ENCODE measurements at regions not wholly inside any gene's neighbourhood (a gene's known extent, or its start where the extent isn't known, plus 50 kb on each side); places are given as distances from the start of the nearest gene placed in this dataset.

DNA sequence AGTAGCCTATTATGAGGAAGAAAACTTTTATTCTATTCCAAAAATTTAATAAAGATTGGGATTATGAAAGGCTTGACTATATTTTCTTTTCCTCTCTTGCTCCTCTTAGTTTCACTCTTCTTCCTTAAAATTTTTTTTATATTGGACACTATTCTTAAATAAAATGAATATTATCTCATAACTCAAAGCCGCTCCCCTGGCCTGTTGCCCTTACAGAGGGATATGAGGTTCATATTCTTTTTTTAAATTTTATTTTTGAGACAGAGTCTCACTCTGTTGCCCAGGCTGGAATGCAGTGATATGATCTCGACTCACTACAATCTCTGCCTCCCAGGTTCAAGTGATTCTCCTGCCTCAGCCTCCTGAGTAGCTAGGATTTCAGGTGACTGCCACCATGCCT is 106.8 kb upstream of the MPDZ start:
- Histone ChIP-seq H3K9me3 (ENCODE audit: control insufficient read depth in 2 of 2, insufficient read depth in 1 of 2, low read length in 1 of 2) (peaks cover 0 to 3% of the 10 kb centered on the region in 2 donors), H3K27me3 (ENCODE audit: control insufficient read depth in 2 of 2, insufficient read depth in 1 of 2, low read length in 1 of 2) (no peaks in the 10 kb centered on the region), H3K27ac (ENCODE audit: low read depth in 1 of 2, low read length in 1 of 2) (no peak overlapping the region), H3K36me3 (ENCODE audit: control insufficient read depth in 2 of 2, insufficient read depth in 2 of 2, low read length in 1 of 2) (no peaks in the 10 kb centered on the region), H3K4me3 (ENCODE audit: low read length in 2 of 2) (no peak overlapping the region), H3K4me1 (ENCODE audit: control insufficient read depth in 2 of 2, insufficient read depth in 2 of 2, low read length in 2 of 2) (no peaks in the 10 kb centered on the region)
- WGBS: 91% methylated on average over 2 of the region's 2 CpGs
- DNase-seq (ENCODE audit: low read depth in 6 of 9, low spot score in 9 of 9): no peak

DNA sequence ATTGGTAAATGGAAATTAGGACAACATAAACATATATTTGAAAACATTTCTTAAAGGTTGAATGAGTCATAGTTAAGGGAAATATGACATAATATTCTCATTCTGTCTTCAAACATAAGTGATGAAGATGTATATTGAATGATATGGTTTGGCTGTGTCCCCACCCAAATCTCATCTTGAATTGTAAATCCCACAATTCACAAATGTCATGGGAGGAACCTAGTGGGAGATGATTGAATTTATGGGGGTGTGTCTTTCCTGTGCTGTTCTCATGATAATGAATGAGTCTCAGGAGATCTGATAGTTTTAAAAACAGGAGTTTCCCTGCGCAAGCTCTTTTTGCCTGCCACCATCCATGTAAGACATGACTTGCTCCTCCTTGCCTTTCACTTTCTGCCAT is 104.4 kb upstream of the MPDZ start:
- Histone ChIP-seq H3K4me1 (ENCODE audit: control insufficient read depth in 2 of 2, insufficient read depth in 2 of 2, low read length in 2 of 2) (no peaks in the 10 kb centered on the region), H3K9me3 (ENCODE audit: control insufficient read depth in 2 of 2, insufficient read depth in 1 of 2, low read length in 1 of 2) (peaks cover 0 to 3% of the 10 kb centered on the region in 2 donors), H3K27me3 (ENCODE audit: control insufficient read depth in 2 of 2, insufficient read depth in 1 of 2, low read length in 1 of 2) (no peaks in the 10 kb centered on the region), H3K36me3 (ENCODE audit: control insufficient read depth in 2 of 2, insufficient read depth in 2 of 2, low read length in 1 of 2) (no peaks in the 10 kb centered on the region), H3K4me3 (ENCODE audit: low read length in 2 of 2) (no peak overlapping the region), H3K27ac (ENCODE audit: low read depth in 1 of 2, low read length in 1 of 2) (no peak overlapping the region)
- DNase-seq (ENCODE audit: low read depth in 6 of 9, low spot score in 9 of 9): no peak
- 98% methylated on average over 1 of the region's 1 CpG for WGBS

DNA sequence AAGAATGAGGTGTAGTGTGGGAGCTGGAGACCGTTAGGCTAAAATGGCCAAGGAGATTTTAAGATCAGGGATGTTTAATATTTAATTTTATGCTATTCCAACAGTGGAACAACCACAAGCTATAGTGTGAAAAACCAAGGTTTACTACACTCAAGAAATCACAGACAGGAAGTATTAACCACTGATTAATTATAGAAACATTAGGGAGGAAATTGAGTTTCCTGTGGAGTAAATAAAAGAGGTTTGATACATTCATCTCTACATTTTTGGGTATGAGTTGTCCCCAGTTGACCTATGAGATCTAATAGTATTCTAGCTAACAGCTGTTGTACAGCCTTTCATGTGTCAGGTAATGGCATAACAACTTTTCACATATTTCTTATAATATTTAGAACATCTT is 103.7 kb upstream of the MPDZ start:
- H3K36me3 ChIP-seq (ENCODE audit: control insufficient read depth in 2 of 2, insufficient read depth in 2 of 2, low read length in 1 of 2): no peaks in the 10 kb centered on the region
- 87% methylated on average over 1 of the region's 1 CpG for WGBS
- no peak for DNase-seq (ENCODE audit: low read depth in 6 of 9, low spot score in 9 of 9)
- peaks cover 0 to 3% of the 10 kb centered on the region in 2 donors for H3K9me3 ChIP-seq (ENCODE audit: control insufficient read depth in 2 of 2, insufficient read depth in 1 of 2, low read length in 1 of 2)
- H3K27me3 ChIP-seq (ENCODE audit: control insufficient read depth in 2 of 2, insufficient read depth in 1 of 2, low read length in 1 of 2): no peaks in the 10 kb centered on the region
- H3K4me3 ChIP-seq (ENCODE audit: low read length in 2 of 2): no peak overlapping the region
- H3K27ac ChIP-seq (ENCODE audit: low read depth in 1 of 2, low read length in 1 of 2): no peak overlapping the region
- H3K4me1 ChIP-seq (ENCODE audit: control insufficient read depth in 2 of 2, insufficient read depth in 2 of 2, low read length in 2 of 2): no peaks in the 10 kb centered on the region

DNA sequence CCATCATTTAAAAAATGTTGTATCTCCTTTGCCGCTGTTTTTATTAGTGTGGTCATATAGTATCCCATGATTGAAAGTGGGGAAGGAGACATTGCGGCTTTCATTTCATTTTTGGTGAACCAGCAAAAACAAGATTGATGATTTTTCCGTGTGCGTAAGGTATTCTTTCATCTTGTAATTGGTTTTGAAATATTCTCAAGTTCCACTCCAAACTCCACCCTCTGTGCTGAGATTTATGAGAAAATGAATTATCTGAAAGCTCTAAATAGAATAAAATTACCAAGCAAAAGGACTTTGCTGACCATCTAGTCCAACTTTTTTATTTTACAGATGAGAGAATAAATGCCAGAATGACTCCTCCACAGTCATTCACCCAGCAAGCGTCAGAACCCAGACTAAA is 103.1 kb upstream of the MPDZ start:
- DNase-seq (ENCODE audit: low read depth in 6 of 9, low spot score in 9 of 9): no peak
- no peaks in the 10 kb centered on the region for H3K27me3 ChIP-seq (ENCODE audit: control insufficient read depth in 2 of 2, insufficient read depth in 1 of 2, low read length in 1 of 2)
- H3K4me3 ChIP-seq (ENCODE audit: low read length in 2 of 2): no peak overlapping the region
- WGBS: 93% methylated on average over 5 of the region's 5 CpGs
- no peaks in the 10 kb centered on the region for H3K36me3 ChIP-seq (ENCODE audit: control insufficient read depth in 2 of 2, insufficient read depth in 2 of 2, low read length in 1 of 2)
- no peaks in the 10 kb centered on the region for H3K4me1 ChIP-seq (ENCODE audit: control insufficient read depth in 2 of 2, insufficient read depth in 2 of 2, low read length in 2 of 2)
- peaks cover 0 to 3% of the 10 kb centered on the region in 2 donors for H3K9me3 ChIP-seq (ENCODE audit: control insufficient read depth in 2 of 2, insufficient read depth in 1 of 2, low read length in 1 of 2)
- no peak overlapping the region for H3K27ac ChIP-seq (ENCODE audit: low read depth in 1 of 2, low read length in 1 of 2)

DNA sequence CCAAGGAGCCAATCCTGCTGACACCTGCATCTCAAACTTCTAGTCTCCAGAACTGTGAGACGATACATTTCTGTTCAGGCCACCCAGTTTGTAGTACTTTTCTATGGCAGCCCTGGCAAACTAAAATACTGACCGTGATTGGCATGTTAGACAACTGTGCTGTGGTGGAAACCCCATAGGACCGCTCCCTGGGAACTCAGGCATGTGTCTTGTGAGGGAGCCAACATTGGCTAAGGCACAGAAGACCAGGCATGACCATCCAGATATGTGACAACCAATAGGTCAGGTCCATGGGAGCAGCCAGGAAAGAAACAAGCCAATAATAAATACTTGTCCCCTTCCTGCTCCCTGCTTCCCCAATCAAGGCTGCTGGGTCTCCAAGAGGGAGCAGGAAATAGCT is 101.4 kb upstream of the MPDZ start:
- H3K36me3 ChIP-seq (ENCODE audit: control insufficient read depth in 2 of 2, insufficient read depth in 2 of 2, low read length in 1 of 2): no peaks in the 10 kb centered on the region
- no peaks in the 10 kb centered on the region for H3K4me1 ChIP-seq (ENCODE audit: control insufficient read depth in 2 of 2, insufficient read depth in 2 of 2, low read length in 2 of 2)
- peaks cover 0 to 3% of the 10 kb centered on the region in 2 donors for H3K9me3 ChIP-seq (ENCODE audit: control insufficient read depth in 2 of 2, insufficient read depth in 1 of 2, low read length in 1 of 2)
- 87% methylated on average over 3 of the region's 3 CpGs for WGBS
- H3K4me3 ChIP-seq (ENCODE audit: low read length in 2 of 2): no peak overlapping the region
- no peak for DNase-seq (ENCODE audit: low read depth in 6 of 9, low spot score in 9 of 9)
- H3K27me3 ChIP-seq (ENCODE audit: control insufficient read depth in 2 of 2, insufficient read depth in 1 of 2, low read length in 1 of 2): no peaks in the 10 kb centered on the region
- no peak overlapping the region for H3K27ac ChIP-seq (ENCODE audit: low read depth in 1 of 2, low read length in 1 of 2)

DNA sequence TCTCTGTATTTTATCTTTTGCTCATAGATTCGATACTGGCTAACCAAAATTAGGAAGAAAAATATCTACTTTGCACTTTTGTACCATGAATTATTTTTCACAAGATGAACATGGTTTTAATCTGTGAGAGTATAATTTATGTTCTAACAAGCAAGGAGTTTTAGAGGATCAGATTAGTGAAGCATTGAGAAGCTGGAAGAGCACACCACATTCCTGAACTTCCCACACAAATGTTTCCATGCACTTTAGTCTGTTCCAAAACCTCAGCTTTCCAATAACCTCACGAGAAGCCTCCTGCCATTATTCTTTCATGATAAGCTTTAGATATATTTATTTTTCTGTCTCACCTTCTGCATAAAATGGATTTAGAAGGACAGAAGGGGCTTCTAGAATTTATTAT is 98.7 kb upstream of the MPDZ start:
- Histone ChIP-seq H3K27me3 (ENCODE audit: control insufficient read depth in 2 of 2, insufficient read depth in 1 of 2, low read length in 1 of 2) (no peaks in the 10 kb centered on the region), H3K36me3 (ENCODE audit: control insufficient read depth in 2 of 2, insufficient read depth in 2 of 2, low read length in 1 of 2) (no peaks in the 10 kb centered on the region), H3K4me1 (ENCODE audit: control insufficient read depth in 2 of 2, insufficient read depth in 2 of 2, low read length in 2 of 2) (no peaks in the 10 kb centered on the region), H3K4me3 (ENCODE audit: low read length in 2 of 2) (no peak overlapping the region), H3K27ac (ENCODE audit: low read depth in 1 of 2, low read length in 1 of 2) (no peak overlapping the region), H3K9me3 (ENCODE audit: control insufficient read depth in 2 of 2, insufficient read depth in 1 of 2, low read length in 1 of 2) (no peaks in the 10 kb centered on the region)
- 90% methylated on average over 2 of the region's 2 CpGs for WGBS
- no peak for DNase-seq (ENCODE audit: low read depth in 6 of 9, low spot score in 9 of 9)

DNA sequence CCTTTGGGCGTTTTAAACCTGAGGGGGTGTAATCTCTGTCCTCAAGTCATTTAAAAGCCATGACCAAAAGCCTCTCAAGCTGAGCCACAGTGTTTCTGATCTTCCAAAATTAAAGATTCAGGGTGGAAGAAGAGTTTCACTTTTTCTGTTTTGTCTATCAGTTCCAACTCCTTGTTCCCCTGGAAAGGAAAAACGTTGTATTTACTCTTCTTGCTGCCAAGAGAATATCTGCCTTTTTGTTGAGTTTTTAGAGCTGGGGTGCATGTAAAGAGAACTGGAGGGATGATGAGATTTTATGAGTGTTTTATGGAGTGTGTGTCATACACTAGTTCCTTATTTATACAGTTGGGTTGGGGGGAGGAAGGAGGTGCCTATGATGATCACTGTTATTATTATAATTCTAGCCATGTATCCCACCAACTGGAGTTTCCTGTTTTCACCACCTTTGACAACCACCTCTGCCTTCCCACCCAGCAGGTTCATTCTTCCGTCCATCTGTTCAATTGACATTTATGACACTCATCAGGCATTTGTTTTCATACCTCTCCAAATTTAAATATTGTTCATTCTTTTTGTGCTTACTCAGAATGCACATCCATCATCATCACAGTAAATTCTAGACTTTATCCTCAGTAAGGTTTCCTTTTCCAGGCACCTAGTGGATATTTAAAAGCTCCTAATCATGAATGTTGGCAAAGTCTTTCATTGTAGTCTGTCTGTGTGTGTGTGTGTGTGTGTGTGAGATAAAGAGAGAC is 97.9 kb upstream of the MPDZ start:
- WGBS: 78% methylated on average over 3 of the region's 3 CpGs
- no peak for DNase-seq (ENCODE audit: low read depth in 6 of 9, low spot score in 9 of 9)
- no peaks in the 10 kb centered on the region for H3K36me3 ChIP-seq (ENCODE audit: control insufficient read depth in 2 of 2, insufficient read depth in 2 of 2, low read length in 1 of 2)

DNA sequence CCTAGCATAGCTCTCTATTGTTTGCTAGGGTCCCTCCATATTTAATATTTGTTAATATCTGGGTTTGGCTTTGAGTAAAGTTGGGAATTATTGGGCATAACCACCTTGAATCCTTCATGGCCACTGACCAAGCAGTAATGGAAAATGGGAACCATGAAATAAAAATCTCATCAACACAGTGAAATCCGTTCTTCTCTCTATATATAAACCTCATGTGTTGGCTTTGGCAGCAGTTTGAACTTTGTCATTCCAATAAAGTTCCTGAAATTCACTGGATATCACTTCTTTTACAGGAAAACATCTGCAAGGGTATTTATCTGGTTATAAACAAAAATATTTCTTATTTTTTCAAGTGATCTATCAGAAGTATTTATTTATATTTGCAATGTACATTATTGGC is 93.0 kb upstream of the MPDZ start:
- 86% methylated on average over 1 of the region's 1 CpG for WGBS
- H3K27me3 ChIP-seq (ENCODE audit: control insufficient read depth in 2 of 2, insufficient read depth in 1 of 2, low read length in 1 of 2): no peaks in the 10 kb centered on the region

More for the DNA sequence above, 97.9 kb upstream of the MPDZ start:
- no peaks in the 10 kb centered on the region for H3K4me1 ChIP-seq (ENCODE audit: control insufficient read depth in 2 of 2, insufficient read depth in 2 of 2, low read length in 2 of 2)
- no peak overlapping the region for H3K27ac ChIP-seq (ENCODE audit: low read depth in 1 of 2, low read length in 1 of 2)
- H3K27me3 ChIP-seq (ENCODE audit: control insufficient read depth in 2 of 2, insufficient read depth in 1 of 2, low read length in 1 of 2): no peaks in the 10 kb centered on the region
- H3K9me3 ChIP-seq (ENCODE audit: control insufficient read depth in 2 of 2, insufficient read depth in 1 of 2, low read length in 1 of 2): no peaks in the 10 kb centered on the region
- no peak overlapping the region for H3K4me3 ChIP-seq (ENCODE audit: low read length in 2 of 2)

DNA sequence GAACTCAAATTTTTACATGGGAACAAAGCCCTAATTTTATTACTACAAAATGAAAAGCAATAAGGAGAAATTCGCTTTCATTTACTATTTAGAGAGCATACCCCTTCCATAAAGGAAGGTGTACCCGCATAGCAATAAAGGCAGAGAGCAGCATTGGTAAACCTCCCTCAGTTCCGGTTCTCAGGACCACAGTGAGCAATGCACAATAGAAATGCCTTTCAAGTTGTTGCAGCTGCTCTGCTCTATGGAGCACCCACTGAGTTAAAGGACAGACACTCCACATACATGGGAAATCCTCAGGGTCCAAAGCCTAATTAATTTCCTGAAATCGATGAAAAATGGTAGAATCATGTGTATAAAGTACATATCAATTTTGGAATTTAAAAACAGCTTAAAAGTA is 89.9 kb upstream of the MPDZ start:
- Histone ChIP-seq H3K36me3 (ENCODE audit: control insufficient read depth in 2 of 2, insufficient read depth in 2 of 2, low read length in 1 of 2) (no peaks in the 10 kb centered on the region), H3K27ac (ENCODE audit: low read depth in 1 of 2, low read length in 1 of 2) (no peak overlapping the region), H3K4me3 (ENCODE audit: low read length in 2 of 2) (no peak overlapping the region), H3K4me1 (ENCODE audit: control insufficient read depth in 2 of 2, insufficient read depth in 2 of 2, low read length in 2 of 2) (no peaks in the 10 kb centered on the region), H3K27me3 (ENCODE audit: control insufficient read depth in 2 of 2, insufficient read depth in 1 of 2, low read length in 1 of 2) (no peaks in the 10 kb centered on the region), H3K9me3 (ENCODE audit: control insufficient read depth in 2 of 2, insufficient read depth in 1 of 2, low read length in 1 of 2) (no peaks in the 10 kb centered on the region)
- no peak for DNase-seq (ENCODE audit: low read depth in 6 of 9, low spot score in 9 of 9)
- WGBS: 78% methylated on average over 4 of the region's 4 CpGs

More for the DNA sequence above, 93.0 kb upstream of the MPDZ start:
- Histone ChIP-seq H3K4me1 (ENCODE audit: control insufficient read depth in 2 of 2, insufficient read depth in 2 of 2, low read length in 2 of 2) (no peaks in the 10 kb centered on the region), H3K36me3 (ENCODE audit: control insufficient read depth in 2 of 2, insufficient read depth in 2 of 2, low read length in 1 of 2) (no peaks in the 10 kb centered on the region), H3K9me3 (ENCODE audit: control insufficient read depth in 2 of 2, insufficient read depth in 1 of 2, low read length in 1 of 2) (no peaks in the 10 kb centered on the region), H3K27ac (ENCODE audit: low read depth in 1 of 2, low read length in 1 of 2) (no peak overlapping the region), H3K4me3 (ENCODE audit: low read length in 2 of 2) (no peak overlapping the region)
- no peak for DNase-seq (ENCODE audit: low read depth in 6 of 9, low spot score in 9 of 9)
